ENCODE measurements at regions not wholly inside any gene's neighbourhood (a gene's known extent, or its start where the extent isn't known, plus 50 kb on each side); places are given as distances from the start of the nearest gene placed in this dataset.

GRCh38 chr22:48336339-48337060, 1491.2 kb downstream of the BRD1 start:
- Histone ChIP-seq H3K9me2 (ENCODE audit: insufficient read depth) (no peaks in the 10 kb centered on the region), H3K79me2 (ENCODE audit: insufficient read depth, low read length) (no peaks in the 10 kb centered on the region), H3K9me3 (ENCODE audit: control insufficient read depth in 1 of 2, insufficient read depth in 1 of 2, low read depth in 1 of 2, low read length in 2 of 2) (no peaks in the 10 kb centered on the region; a peak in 1 of 4 replicates), H3K9ac (ENCODE audit: low read length) (no peak overlapping the region), H4K20me1 (ENCODE audit: insufficient read depth) (no peaks in the 10 kb centered on the region), H3K27ac (ENCODE audit: low read depth, low read length) (no peak overlapping the region), H2AFZ (ENCODE audit: low read depth, low read length, poor library complexity, severe bottlenecking) (no peak overlapping the region), H3K4me1 (ENCODE audit: control insufficient read depth in 1 of 2, insufficient read depth in 2 of 2, low read length in 2 of 2) (no peaks in the 10 kb centered on the region), H3K27me3 (ENCODE audit: insufficient read depth, low read length) (0 out of 2 replicates have a peak, but pooled peaks cover 4% of the 10 kb centered on the region), H3K4me3 (replicated peaks in 1 of 2; ENCODE audit: low read depth in 1 of 2, low read length in 2 of 2) (no peak overlapping the region), H3K4me2 (ENCODE audit: low read length) (no peak overlapping the region), H3K36me3 (ENCODE audit: control insufficient read depth in 1 of 2, insufficient read depth in 2 of 2, low read length in 2 of 2) (no peaks in the 10 kb centered on the region)
- intact Hi-C loops (cut with micrococcal nuclease) = no loop called here
- POLR2A ChIA-PET = no interaction called here
- BruUV-seq (replicated peaks) = no TSS peak
- ATAC-seq = no peak
- TF ChIP-seq SP1 (IDR thresholded peaks at IDR 0.05; ENCODE audit: low read depth) (no peak), CEBPB (IDR thresholded peaks at IDR 0.05; ENCODE audit: low read depth) (no peak), EGR1 (IDR thresholded peaks at IDR 0.05; ENCODE audit: low read depth) (no peak), SRF (IDR thresholded peaks at IDR 0.05; ENCODE audit: low read depth) (no peak), POLR2AphosphoS5 (IDR thresholded peaks at IDR 0.05; ENCODE audit: low read depth, low read length) (no peak), REST (IDR thresholded peaks at IDR 0.05; ENCODE audit: low read depth) (no peak), EZH2 (IDR thresholded peaks at IDR 0.05) (no peak), CBX3 (IDR thresholded peaks at IDR 0.05; ENCODE audit: low read depth) (no peak), RAD21 (IDR thresholded peaks at IDR 0.05; ENCODE audit: low read depth) (no peak), YY1 (IDR thresholded peaks at IDR 0.05; ENCODE audit: extremely low read depth, insufficient replicate concordance, low read depth, low read length) (no peak), ZNF274 (IDR thresholded peaks at IDR 0.05; ENCODE audit: low read depth, low read length) (no peak), ELF1 (IDR thresholded peaks at IDR 0.05; ENCODE audit: borderline replicate concordance, low read depth) (no peak), FOSL1 (IDR thresholded peaks at IDR 0.05; ENCODE audit: low read depth) (no peak), EZH2phosphoT487 (IDR thresholded peaks at IDR 0.05; ENCODE audit: borderline replicate concordance) (no peak), POLR2A (IDR thresholded peaks at IDR 0.05; ENCODE audit: borderline replicate concordance, extremely low read depth, insufficient read depth, insufficient read length) (no peak)
- TF ChIP-seq, protein P1, sequence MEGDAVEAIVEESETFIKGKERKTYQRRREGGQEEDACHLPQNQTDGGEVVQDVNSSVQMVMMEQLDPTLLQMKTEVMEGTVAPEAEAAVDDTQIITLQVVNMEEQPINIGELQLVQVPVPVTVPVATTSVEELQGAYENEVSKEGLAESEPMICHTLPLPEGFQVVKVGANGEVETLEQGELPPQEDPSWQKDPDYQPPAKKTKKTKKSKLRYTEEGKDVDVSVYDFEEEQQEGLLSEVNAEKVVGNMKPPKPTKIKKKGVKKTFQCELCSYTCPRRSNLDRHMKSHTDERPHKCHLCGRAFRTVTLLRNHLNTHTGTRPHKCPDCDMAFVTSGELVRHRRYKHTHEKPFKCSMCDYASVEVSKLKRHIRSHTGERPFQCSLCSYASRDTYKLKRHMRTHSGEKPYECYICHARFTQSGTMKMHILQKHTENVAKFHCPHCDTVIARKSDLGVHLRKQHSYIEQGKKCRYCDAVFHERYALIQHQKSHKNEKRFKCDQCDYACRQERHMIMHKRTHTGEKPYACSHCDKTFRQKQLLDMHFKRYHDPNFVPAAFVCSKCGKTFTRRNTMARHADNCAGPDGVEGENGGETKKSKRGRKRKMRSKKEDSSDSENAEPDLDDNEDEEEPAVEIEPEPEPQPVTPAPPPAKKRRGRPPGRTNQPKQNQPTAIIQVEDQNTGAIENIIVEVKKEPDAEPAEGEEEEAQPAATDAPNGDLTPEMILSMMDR (IDR thresholded peaks at IDR 0.05 in 2 of 3, conservative IDR thresholded peaks at IDR 0.05 in 1 of 3; ENCODE audit: borderline replicate concordance in 1 of 3, insufficient read depth in 1 of 3, low read depth in 2 of 3, low read length in 2 of 3) = no peak
- TF ChIP-seq, protein P2, sequence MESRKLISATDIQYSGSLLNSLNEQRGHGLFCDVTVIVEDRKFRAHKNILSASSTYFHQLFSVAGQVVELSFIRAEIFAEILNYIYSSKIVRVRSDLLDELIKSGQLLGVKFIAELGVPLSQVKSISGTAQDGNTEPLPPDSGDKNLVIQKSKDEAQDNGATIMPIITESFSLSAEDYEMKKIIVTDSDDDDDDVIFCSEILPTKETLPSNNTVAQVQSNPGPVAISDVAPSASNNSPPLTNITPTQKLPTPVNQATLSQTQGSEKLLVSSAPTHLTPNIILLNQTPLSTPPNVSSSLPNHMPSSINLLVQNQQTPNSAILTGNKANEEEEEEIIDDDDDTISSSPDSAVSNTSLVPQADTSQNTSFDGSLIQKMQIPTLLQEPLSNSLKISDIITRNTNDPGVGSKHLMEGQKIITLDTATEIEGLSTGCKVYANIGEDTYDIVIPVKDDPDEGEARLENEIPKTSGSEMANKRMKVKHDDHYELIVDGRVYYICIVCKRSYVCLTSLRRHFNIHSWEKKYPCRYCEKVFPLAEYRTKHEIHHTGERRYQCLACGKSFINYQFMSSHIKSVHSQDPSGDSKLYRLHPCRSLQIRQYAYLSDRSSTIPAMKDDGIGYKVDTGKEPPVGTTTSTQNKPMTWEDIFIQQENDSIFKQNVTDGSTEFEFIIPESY (IDR thresholded peaks at IDR 0.05; ENCODE audit: extremely low read depth, insufficient replicate concordance, low read length) = no peak
- TF ChIP-seq, protein P3, sequence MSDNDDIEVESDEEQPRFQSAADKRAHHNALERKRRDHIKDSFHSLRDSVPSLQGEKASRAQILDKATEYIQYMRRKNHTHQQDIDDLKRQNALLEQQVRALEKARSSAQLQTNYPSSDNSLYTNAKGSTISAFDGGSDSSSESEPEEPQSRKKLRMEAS (IDR thresholded peaks at IDR 0.05) = no peak
- CTCF ChIA-PET = no interaction called here
- RAD21 ChIA-PET (ENCODE audit: low non-redundant PET in 1 of 2, low total read pairs in 2 of 2, uncharacterized antibody in 2 of 2, unreplicated experiment in 2 of 2) = no interaction called here
- no peak for DNase-seq (ENCODE audit: low read depth, low spot score)
